DOHH2 (cell line): ENCODE measurements at regions not wholly inside any gene's neighbourhood (a gene's known extent, or its start where the extent isn't known, plus 50 kb on each side); places are given as distances from the start of the nearest gene placed in this dataset.

ENCODE experiments used
- CTCF ChIP-seq: fragments of 200-600 bp; sonication (generic); IDR thresholded peaks from one replicate; pipeline ENCODE4 v1.5.1; 2014; ENCODE audit warnings: antibody characterized with exemption, mild to moderate bottlenecking, low read depth, low read length; ENCODE audit not compliant: poor library complexity, severe bottlenecking
- EZH2phosphoT487 ChIP-seq: fragments of 200-600 bp; sonication (generic); IDR thresholded peaks from 2 replicates; pipeline ENCODE4 v1.6.1; 2017; ENCODE audit warnings: borderline replicate concordance, mild to moderate bottlenecking, antibody characterized with exemption, low read length, moderate library complexity, mixed read lengths

GRCh38 chr18:72324677-72325076, 219.5 kb downstream of the CBLN2 start:
- TF ChIP-seq CTCF (no peak), EZH2phosphoT487 (no peak)
